Lung (tissue), 12 donors: ENCODE measurements at regions not wholly inside any gene's neighbourhood (a gene's known extent, or its start where the extent isn't known, plus 50 kb on each side); places are given as distances from the start of the nearest gene placed in this dataset. TPM values are rescaled to one million over a fixed set of nuclear protein-coding genes. Genes with fewer than 3 reads are reported as not detected.

Experiments
- ATAC-seq: fragments of 200-7000 bp; cut with Tn5 transposase; one replicate; pipeline ENCODE4 v1.9.1; 2020; ENCODE audit warnings: moderate number of reproducible peaks; ENCODE audit not compliant: insufficient read depth, low FRiP score
- DNase-seq, 3 donors: peaks; one replicate each; pipeline ENCODE4 v3.0.0-alpha.2; 2013 to 2017
- H3K27ac ChIP-seq, 2 donors: one replicate each; pipeline ENCODE4 v1.5.1; 2013; ENCODE audit warnings: mild to moderate bottlenecking in 2 of 2, moderate library complexity in 2 of 2, control low read depth in 1 of 2, inconsistent platforms in 1 of 2, low read depth in 1 of 2, low read length in 1 of 2
- H3K27me3 ChIP-seq, 3 donors: one replicate each; pipeline ENCODE4 v1.5.1; 2013; ENCODE audit warnings: low read length in 2 of 3; ENCODE audit not compliant: control insufficient read depth in 3 of 3, insufficient read depth in 3 of 3
- H3K36me3 ChIP-seq, 4 donors: one replicate each; pipeline ENCODE4 v1.5.1; 2013; ENCODE audit warnings: low read length in 4 of 4, mild to moderate bottlenecking in 1 of 4, moderate library complexity in 1 of 4; ENCODE audit not compliant: control insufficient read depth in 4 of 4, insufficient read depth in 4 of 4
- H3K4me1 ChIP-seq, 5 donors: one replicate each; pipeline ENCODE4 v1.5.1; 2013; ENCODE audit warnings: low read length in 5 of 5, mild to moderate bottlenecking in 2 of 5, moderate library complexity in 1 of 5; ENCODE audit not compliant: control insufficient read depth in 5 of 5, insufficient read depth in 5 of 5
- H3K4me3 ChIP-seq: one replicate; pipeline ENCODE4 v1.5.1; 2013; ENCODE audit warnings: mild to moderate bottlenecking, control low read depth, moderate library complexity
- H3K9ac ChIP-seq, 2 donors: one replicate each; pipeline ENCODE4 v1.5.1; 2013; ENCODE audit warnings: low read length in 2 of 2, control low read depth in 1 of 2; ENCODE audit not compliant: insufficient read depth in 1 of 2
- H3K9me3 ChIP-seq, 4 donors: one replicate each; pipeline ENCODE4 v1.5.1; 2013; ENCODE audit warnings: low read length in 3 of 4, mild to moderate bottlenecking in 1 of 4, moderate library complexity in 1 of 4; ENCODE audit not compliant: control insufficient read depth in 4 of 4, insufficient read depth in 3 of 4
- CTCF ChIP-seq: IDR thresholded peaks from 2 replicates; pipeline ENCODE4 v1.5.1; 2012; ENCODE audit warnings: mild to moderate bottlenecking; ENCODE audit errors: control extremely low read depth, extremely low read depth
- WGBS, 2 donors: extraction: QIAGEN DNeasy Blood & Tissue Kit; methylation state at CpG; one replicate each; pipeline ENCODE4 v1.1.7; 2013; 5-methylcytosine and 5-hydroxymethylcytosine counted together
- small RNA-seq: library from RNA; depleted of rRNA; stranded (forward); fragments of <200 nt; gene quantifications from one replicate; pipeline ENCODE3, GENCODE V24; 2014; ENCODE audit warnings: low replicate concordance
- donor health status: control.
- donor health status: control.
- donor health status: Bipolar disorder and iron deficiency.
- donor health status: healthy.
- donor health status: DM: yes; HTN: yes; CAD: no.

GRCh38 chr18:33803636-33804035, 225.6 kb downstream of the ASXL3 start:
- no peak for ATAC-seq
- no peak for TF ChIP-seq CTCF
- Histone ChIP-seq H3K9ac (no peak overlapping the region), H3K27ac (no peak overlapping the region), H3K36me3 (no peaks in the 10 kb centered on the region), H3K4me1 (peaks cover 0 to 4% (median 0%) of the 10 kb centered on the region in 5 donors), H3K9me3 (no peaks in the 10 kb centered on the region), H3K27me3 (no peaks in the 10 kb centered on the region), H3K4me3 (no peak overlapping the region)
- DNase-seq: no peak
- WGBS, 2 donors: 54 to 55% methylated on average over 3 of the region's 3 CpGs

GRCh38 chr18:33802955-33803354, 224.9 kb downstream of the ASXL3 start:
- TF ChIP-seq CTCF: no peak
- ATAC-seq: no peak
- no peaks in the 10 kb centered on the region for H3K36me3 ChIP-seq
- peak; percentile 27 to 64 (median 39) for DNase-seq
- no peak overlapping the region for H3K9ac ChIP-seq
- no peak overlapping the region for H3K27ac ChIP-seq
- peaks cover 0 to 4% (median 0%) of the 10 kb centered on the region in 5 donors for H3K4me1 ChIP-seq
- 25 to 46% methylated on average over 2 of the region's 2 CpGs for WGBS, 2 donors
- no peak overlapping the region for H3K4me3 ChIP-seq
- no peaks in the 10 kb centered on the region for H3K9me3 ChIP-seq
- no peaks in the 10 kb centered on the region for H3K27me3 ChIP-seq

Small RNA genes lying in the stretch of these regions (small RNA-seq; reads per million reads assigned to genes)
- not detected for gene RF00019
